Astrocyte (in vitro differentiated cells and primary cell): ENCODE measurements at regions not wholly inside any gene's neighbourhood (a gene's known extent, or its start where the extent isn't known, plus 50 kb on each side); places are given as distances from the start of the nearest gene placed in this dataset.

Experiments
- DNase-seq: peaks from one replicate; pipeline ENCODE4 v3.0.0-alpha.2; 2010; ENCODE audit warnings: low read depth
- FAIRE-seq: peaks from 2 replicates; lab custom pipeline; 2011; peaks lifted over from hg19 to GRCh38; lab: Jason Lieb, UNC
- H2AFZ ChIP-seq: 2 replicates; pipeline ENCODE4 v1.6.0; 2012; ENCODE audit warnings: low read depth, low read length, inconsistent platforms
- H3K27ac ChIP-seq: 2 replicates; pipeline ENCODE4 v1.5.1; 2011; ENCODE audit warnings: low read depth, low read length, inconsistent platforms
- H3K27me3 ChIP-seq: 2 replicates; pipeline ENCODE4 v1.6.0; 2011; ENCODE audit warnings: low read length, inconsistent platforms; ENCODE audit not compliant: insufficient read depth
- H3K36me3 ChIP-seq: 2 replicates; pipeline ENCODE4 v1.5.1; 2011; ENCODE audit warnings: low read length, inconsistent platforms; ENCODE audit not compliant: insufficient read depth
- H3K4me1 ChIP-seq: 2 replicates; pipeline ENCODE4 v1.5.1; 2011; ENCODE audit warnings: low read length, inconsistent platforms; ENCODE audit not compliant: insufficient read depth
- H3K4me2 ChIP-seq: 2 replicates; pipeline ENCODE4 v1.6.0; 2012; ENCODE audit warnings: low read length, inconsistent platforms
- H3K4me3 ChIP-seq: 2 replicates; pipeline ENCODE4 v1.5.1; 2011; ENCODE audit warnings: low read depth, mild to moderate bottlenecking, low read length, inconsistent platforms; ENCODE audit not compliant: insufficient read depth
- H3K79me2 ChIP-seq: 2 replicates; pipeline ENCODE4 v1.6.0; 2012; ENCODE audit warnings: mild to moderate bottlenecking, low read length, inconsistent platforms; ENCODE audit not compliant: insufficient read depth
- H3K9ac ChIP-seq: 2 replicates; pipeline ENCODE4 v1.6.0; 2012; ENCODE audit warnings: mild to moderate bottlenecking, low read length, inconsistent platforms
- H3K9me3 ChIP-seq: 2 replicates; pipeline ENCODE4 v1.5.1; 2012; ENCODE audit warnings: low read depth, mild to moderate bottlenecking, low read length, inconsistent platforms; ENCODE audit not compliant: insufficient read depth
- H4K20me1 ChIP-seq: 2 replicates; pipeline ENCODE4 v1.6.0; 2012; ENCODE audit warnings: low read length, inconsistent platforms; ENCODE audit not compliant: insufficient read depth
- H3K27ac Mint-ChIP-seq: one replicate; pipeline ENCODE4 v1.8.0; 2021; ENCODE audit warnings: mild to moderate bottlenecking, mixed read lengths; ENCODE audit not compliant: unreplicated experiment
- H3K27me3 Mint-ChIP-seq: one replicate; pipeline ENCODE4 v1.8.0; 2021; ENCODE audit warnings: low read depth, mixed read lengths; ENCODE audit not compliant: unreplicated experiment
- H3K36me3 Mint-ChIP-seq: one replicate; pipeline ENCODE4 v1.8.0; 2021; ENCODE audit warnings: low read depth, mixed read lengths; ENCODE audit not compliant: unreplicated experiment
- H3K4me1 Mint-ChIP-seq: one replicate; pipeline ENCODE4 v1.8.0; 2021; ENCODE audit warnings: low read depth, mixed read lengths; ENCODE audit not compliant: unreplicated experiment
- H3K4me3 Mint-ChIP-seq: one replicate; pipeline ENCODE4 v1.8.0; 2021; ENCODE audit warnings: mild to moderate bottlenecking, moderate library complexity, mixed read lengths; ENCODE audit not compliant: unreplicated experiment
- H3K9me3 Mint-ChIP-seq: one replicate; pipeline ENCODE4 v1.8.0; 2021; ENCODE audit warnings: mild to moderate bottlenecking, mixed read lengths; ENCODE audit not compliant: unreplicated experiment
- EZH2 ChIP-seq: IDR thresholded peaks from 2 replicates; pipeline ENCODE4 v1.6.1; 2012; ENCODE audit warnings: mild to moderate bottlenecking, low read length, inconsistent platforms; ENCODE audit not compliant: insufficient read depth
- TF ChIP-seq, protein P1 (sequence below): IDR thresholded peaks from 2 replicates; pipeline ENCODE4 v1.5.1; 2011; ENCODE audit warnings: low read depth, mild to moderate bottlenecking, inconsistent platforms, low read length, moderate library complexity; ENCODE audit not compliant: insufficient read depth

DNA sequence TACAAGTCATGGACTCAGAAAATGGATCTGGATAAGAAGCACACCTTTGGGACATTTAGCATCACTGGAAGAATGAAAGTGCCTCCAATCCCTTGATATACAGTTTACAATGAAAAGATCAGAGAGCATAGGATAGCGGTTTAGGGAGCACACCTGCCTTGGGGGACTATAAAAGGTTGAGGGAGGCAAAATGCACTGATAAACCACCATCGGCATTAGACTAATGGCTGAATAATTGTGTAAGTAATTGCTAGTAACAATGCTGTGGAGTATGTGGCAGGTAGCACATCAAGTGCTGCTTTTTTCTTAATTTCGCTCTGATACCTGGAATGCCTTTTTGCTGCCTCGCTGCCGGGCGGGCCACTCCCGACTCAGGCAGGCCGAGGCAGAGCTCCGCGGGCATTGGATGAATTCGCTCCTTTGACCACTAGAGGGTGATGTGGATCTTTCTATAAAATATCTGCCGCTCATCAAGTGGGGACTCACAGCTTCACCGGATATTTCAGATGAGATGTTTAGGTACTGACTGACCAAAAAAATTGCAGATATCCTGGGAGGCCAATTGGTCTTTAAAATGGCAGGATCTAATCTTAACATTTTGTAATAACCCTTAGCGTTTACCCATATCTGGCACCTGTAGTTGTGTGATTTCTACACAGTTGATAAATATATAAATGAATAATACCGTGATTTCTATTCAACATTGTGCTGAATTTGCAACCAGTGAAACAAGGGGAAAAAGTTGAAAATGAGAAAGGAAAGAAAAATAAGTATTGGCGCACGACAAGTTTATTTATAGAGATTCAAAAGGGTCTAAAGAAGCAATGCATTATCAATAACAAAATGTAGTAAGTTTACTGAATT, 116.8 kb upstream of the PRSS1 start:
- H4K20me1 ChIP-seq, result no peaks in the 10 kb centered on the region
- no peaks in the 10 kb centered on the region for H3K36me3 ChIP-seq
- H3K9ac ChIP-seq, result no peak overlapping the region
- H3K4me3 ChIP-seq, result no peak overlapping the region
- Mint-ChIP-seq H3K36me3 (no peaks in the 10 kb centered on the region), H3K4me1 (peaks cover 17% of the 10 kb centered on the region), H3K27me3 (no peaks in the 10 kb centered on the region), H3K9me3 (peaks cover 3% of the 10 kb centered on the region), H3K27ac (no peak overlapping the region), H3K4me3 (no peak overlapping the region)
- no peak overlapping the region for H3K27ac ChIP-seq
- DNase-seq, result peak; percentile 26
- TF ChIP-seq, protein P1, sequence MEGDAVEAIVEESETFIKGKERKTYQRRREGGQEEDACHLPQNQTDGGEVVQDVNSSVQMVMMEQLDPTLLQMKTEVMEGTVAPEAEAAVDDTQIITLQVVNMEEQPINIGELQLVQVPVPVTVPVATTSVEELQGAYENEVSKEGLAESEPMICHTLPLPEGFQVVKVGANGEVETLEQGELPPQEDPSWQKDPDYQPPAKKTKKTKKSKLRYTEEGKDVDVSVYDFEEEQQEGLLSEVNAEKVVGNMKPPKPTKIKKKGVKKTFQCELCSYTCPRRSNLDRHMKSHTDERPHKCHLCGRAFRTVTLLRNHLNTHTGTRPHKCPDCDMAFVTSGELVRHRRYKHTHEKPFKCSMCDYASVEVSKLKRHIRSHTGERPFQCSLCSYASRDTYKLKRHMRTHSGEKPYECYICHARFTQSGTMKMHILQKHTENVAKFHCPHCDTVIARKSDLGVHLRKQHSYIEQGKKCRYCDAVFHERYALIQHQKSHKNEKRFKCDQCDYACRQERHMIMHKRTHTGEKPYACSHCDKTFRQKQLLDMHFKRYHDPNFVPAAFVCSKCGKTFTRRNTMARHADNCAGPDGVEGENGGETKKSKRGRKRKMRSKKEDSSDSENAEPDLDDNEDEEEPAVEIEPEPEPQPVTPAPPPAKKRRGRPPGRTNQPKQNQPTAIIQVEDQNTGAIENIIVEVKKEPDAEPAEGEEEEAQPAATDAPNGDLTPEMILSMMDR, result peak; percentile 81
- TF ChIP-seq EZH2, result no peak
- H3K79me2 ChIP-seq, result no peaks in the 10 kb centered on the region
- peaks cover 4% of the 10 kb centered on the region for H3K27me3 ChIP-seq
- H2AFZ ChIP-seq, result peak overlapping the region; percentile 31
- no peaks in the 10 kb centered on the region for H3K9me3 ChIP-seq
- FAIRE-seq, result no peak
- H3K4me2 ChIP-seq, result no peak overlapping the region
- H3K4me1 ChIP-seq, result peaks cover 8% of the 10 kb centered on the region

- Mint-ChIP-seq H3K4me1 (peaks cover 17% of the 10 kb centered on the region), H3K36me3 (no peaks in the 10 kb centered on the region), H3K27me3 (no peaks in the 10 kb centered on the region), H3K4me3 (no peak overlapping the region), H3K9me3 (peaks cover 3% of the 10 kb centered on the region), H3K27ac (peak overlapping the region; percentile 94)
- peaks cover 8% of the 10 kb centered on the region for H3K4me1 ChIP-seq
- H4K20me1 ChIP-seq, result no peaks in the 10 kb centered on the region
- DNase-seq (peak; percentile 74), FAIRE-seq (no peak)
- H3K27me3 ChIP-seq, result no peaks in the 10 kb centered on the region
- peak overlapping the region; percentile 24 for H3K4me2 ChIP-seq
- no peaks in the 10 kb centered on the region for H3K9me3 ChIP-seq
- no peak overlapping the region for H3K9ac ChIP-seq
- no peaks in the 10 kb centered on the region for H3K79me2 ChIP-seq
- H3K36me3 ChIP-seq, result no peaks in the 10 kb centered on the region
- H2AFZ ChIP-seq, result no peak overlapping the region
- no peak overlapping the region for H3K27ac ChIP-seq
- no peak overlapping the region for H3K4me3 ChIP-seq
- TF ChIP-seq EZH2, result no peak
- TF ChIP-seq, protein P1, result no peak
Observed at GRCh38 chr7:142629588-142630260, 119.5 kb upstream of the PRSS1 start.
